Muscle of leg (tissue), 3 donors: ENCODE measurements at regions not wholly inside any gene's neighbourhood (a gene's known extent, or its start where the extent isn't known, plus 50 kb on each side); places are given as distances from the start of the nearest gene placed in this dataset.
"Not testable (repeated sequence)": the region's sequence is repeated elsewhere in the genome, so short reads cannot be mapped to it uniquely, and the experiment has no call there.

Source experiments
- DNase-seq: peaks from one replicate; pipeline ENCODE4 v3.0.0; 2013
- H3K27ac ChIP-seq: one replicate; pipeline ENCODE4 v1.5.1; 2013; ENCODE audit warnings: mild to moderate bottlenecking, low read length, control low read depth
- H3K27me3 ChIP-seq: one replicate; pipeline ENCODE4 v1.6.1; 2013; ENCODE audit warnings: low read length; ENCODE audit not compliant: control insufficient read depth, insufficient read depth
- H3K36me3 ChIP-seq: one replicate; pipeline ENCODE4 v1.6.1; 2013; ENCODE audit warnings: low read length; ENCODE audit not compliant: control insufficient read depth, insufficient read depth
- H3K4me1 ChIP-seq: one replicate; pipeline ENCODE4 v1.6.1; 2013; ENCODE audit warnings: low read length; ENCODE audit not compliant: control insufficient read depth, insufficient read depth
- H3K4me3 ChIP-seq: one replicate; pipeline ENCODE4 v1.5.1; 2013; ENCODE audit warnings: low read length, control low read depth
- H3K9me3 ChIP-seq: replicated peaks from 2 replicates; pipeline ENCODE4 v1.6.1; 2013; ENCODE audit warnings: low read depth, low read length; ENCODE audit not compliant: control insufficient read depth
- WGBS: methylation state at CpG from one replicate; pipeline ENCODE4 v1.1.5; 2013; ENCODE audit warnings: missing lambda C conversion rate; ENCODE audit not compliant: insufficient coverage; 5-methylcytosine and 5-hydroxymethylcytosine counted together

DNA sequence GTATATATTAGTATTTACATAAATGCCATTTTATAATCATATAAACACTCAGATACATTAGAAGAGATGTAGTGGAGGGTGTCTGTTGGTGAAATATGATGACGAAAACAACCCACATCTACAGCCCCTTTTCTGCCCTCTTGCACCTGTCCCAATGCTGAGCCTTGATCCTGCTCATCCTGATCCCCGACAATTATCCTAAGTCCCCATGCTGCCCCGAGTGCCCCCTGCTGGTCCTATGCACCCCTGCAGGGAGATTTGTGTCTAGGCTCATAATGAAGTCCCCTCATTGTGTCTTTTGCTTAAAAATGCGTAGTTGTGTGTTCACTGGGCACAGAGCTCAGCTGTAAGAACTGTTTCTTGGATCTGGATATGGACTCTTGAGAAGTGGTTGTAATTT, 554.5 kb downstream of the TMEM121 start:
- Histone ChIP-seq H3K27ac (no peak overlapping the region), H3K4me3 (no peak overlapping the region), H3K27me3 (no peaks in the 10 kb centered on the region), H3K9me3 (no peaks in the 10 kb centered on the region), H3K36me3 (no peaks in the 10 kb centered on the region), H3K4me1 (no peaks in the 10 kb centered on the region)
- WGBS: no CpG with 5 or more reads among the region's 4 CpGs
- DNase-seq: no peak

GRCh38 chr14:106081721-106082120, 555.3 kb downstream of the TMEM121 start:
- not testable (repeated sequence) for H3K4me3 ChIP-seq, H3K36me3 ChIP-seq, H3K27ac ChIP-seq, H3K27me3 ChIP-seq, H3K4me1 ChIP-seq, DNase-seq, H3K9me3 ChIP-seq
- WGBS: 0% methylated on average over 1 of the region's 6 CpGs

DNA sequence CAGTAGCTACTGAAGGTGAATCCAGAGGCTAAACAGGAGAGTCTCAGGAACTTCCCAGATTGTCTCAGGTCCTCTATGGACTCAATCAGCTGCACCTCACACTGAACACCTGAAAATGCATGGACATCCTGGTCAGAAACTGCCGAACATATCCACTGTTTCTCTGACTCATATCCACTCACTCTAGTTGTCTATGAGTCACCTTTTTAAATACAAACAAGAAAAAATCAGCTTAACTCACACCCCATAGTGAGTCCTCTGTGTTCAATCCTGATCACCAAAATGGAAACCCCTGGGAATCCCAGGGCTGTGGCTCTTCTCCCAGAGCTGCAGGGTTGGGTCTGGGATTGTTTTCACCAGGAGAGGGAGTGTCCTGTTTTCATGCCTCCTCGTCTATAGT, 556.7 kb downstream of the TMEM121 start:
- Histone ChIP-seq H3K9me3 (no peaks in the 10 kb centered on the region), H3K4me1 (no peaks in the 10 kb centered on the region), H3K27ac (no peak overlapping the region), H3K4me3 (no peak overlapping the region), H3K27me3 (no peaks in the 10 kb centered on the region), H3K36me3 (no peaks in the 10 kb centered on the region)
- DNase-seq: no peak
- no CpG with 5 or more reads among the region's 2 CpGs for WGBS

GRCh38 chr14:106087837-106088236, 561.5 kb downstream of the TMEM121 start:
- H3K4me1 ChIP-seq: no peaks in the 10 kb centered on the region
- H3K27me3 ChIP-seq: no peaks in the 10 kb centered on the region
- DNase-seq: no peak
- no peaks in the 10 kb centered on the region for H3K36me3 ChIP-seq
- no peak overlapping the region for H3K4me3 ChIP-seq
- H3K27ac ChIP-seq: no peak overlapping the region
- H3K9me3 ChIP-seq: no peaks in the 10 kb centered on the region
- WGBS: no CpG with 5 or more reads among the region's 8 CpGs

- not testable (repeated sequence) for DNase-seq, H3K4me1 ChIP-seq, H3K27me3 ChIP-seq, H3K9me3 ChIP-seq, H3K27ac ChIP-seq, H3K4me3 ChIP-seq, H3K36me3 ChIP-seq
- WGBS: no CpG with 5 or more reads among the region's 3 CpGs
Measured at GRCh38 chr14:106088860-106089259, 562.5 kb downstream of the TMEM121 start.

- DNase-seq: no peak
Measured at GRCh38 chr14:106094654-106095189, 568.3 kb downstream of the TMEM121 start.

GRCh38 chr14:106107703-106108102, 581.3 kb downstream of the TMEM121 start:
- no CpG with 5 or more reads among the region's 7 CpGs for WGBS

More at GRCh38 chr14:106094654-106095189, 568.3 kb downstream of the TMEM121 start:
- H3K36me3 ChIP-seq: no peaks in the 10 kb centered on the region
- no peaks in the 10 kb centered on the region for H3K9me3 ChIP-seq
- H3K4me1 ChIP-seq: no peaks in the 10 kb centered on the region
- no peak overlapping the region for H3K27ac ChIP-seq
- no peaks in the 10 kb centered on the region for H3K27me3 ChIP-seq
- WGBS: no CpG with 5 or more reads among the region's 11 CpGs
- H3K4me3 ChIP-seq: no peak overlapping the region

DNA sequence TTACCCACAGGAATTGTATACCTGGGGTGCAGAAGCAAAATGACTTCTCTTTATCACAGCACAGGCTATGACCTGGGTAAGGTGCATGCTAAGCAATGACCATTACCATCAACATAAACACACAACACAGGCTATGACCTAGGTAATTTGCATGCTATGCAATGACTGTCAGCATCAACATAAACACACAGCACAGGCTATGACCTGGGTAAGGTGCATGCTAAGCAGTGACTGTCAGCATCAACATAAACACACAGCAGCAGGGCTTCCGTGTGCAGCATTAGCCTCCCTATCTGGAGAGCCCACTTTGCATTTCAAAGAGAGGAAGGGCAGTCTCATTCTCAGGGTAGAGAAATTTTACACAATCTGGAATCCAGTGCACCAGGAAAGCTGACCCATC, 583.0 kb downstream of the TMEM121 start:
- no peak overlapping the region for H3K4me3 ChIP-seq
- DNase-seq: no peak
- peaks cover 4% of the 10 kb centered on the region for H3K9me3 ChIP-seq
- no CpG with 5 or more reads among the region's 1 CpG for WGBS
- no peaks in the 10 kb centered on the region for H3K36me3 ChIP-seq
- H3K4me1 ChIP-seq: no peaks in the 10 kb centered on the region
- H3K27me3 ChIP-seq: no peaks in the 10 kb centered on the region
- no peak overlapping the region for H3K27ac ChIP-seq

More at GRCh38 chr14:106107703-106108102, 581.3 kb downstream of the TMEM121 start:
- peaks cover 4% of the 10 kb centered on the region for H3K9me3 ChIP-seq
- no peak overlapping the region for H3K27ac ChIP-seq
- H3K27me3 ChIP-seq: no peaks in the 10 kb centered on the region
- H3K36me3 ChIP-seq: no peaks in the 10 kb centered on the region
- H3K4me1 ChIP-seq: no peaks in the 10 kb centered on the region
- no peak for DNase-seq
- H3K4me3 ChIP-seq: no peak overlapping the region

- Histone ChIP-seq H3K27ac (no peak overlapping the region), H3K9me3 (peaks cover 10% of the 10 kb centered on the region), H3K27me3 (no peaks in the 10 kb centered on the region), H3K4me3 (no peak overlapping the region), H3K36me3 (no peaks in the 10 kb centered on the region), H3K4me1 (no peaks in the 10 kb centered on the region)
- no peak for DNase-seq
- 75% methylated on average over 2 of the region's 4 CpGs for WGBS
Measured at GRCh38 chr14:106115401-106115800, 589.0 kb downstream of the TMEM121 start.

- H3K9me3 ChIP-seq, H3K4me1 ChIP-seq, H3K4me3 ChIP-seq, H3K36me3 ChIP-seq, H3K27me3 ChIP-seq, DNase-seq, H3K27ac ChIP-seq: not testable (repeated sequence)
- no CpG with 5 or more reads among the region's 10 CpGs for WGBS
Measured at GRCh38 chr14:106116339-106116930, 590.1 kb downstream of the TMEM121 start.

- peaks cover 10% of the 10 kb centered on the region for H3K9me3 ChIP-seq
- DNase-seq: no peak
- H3K36me3 ChIP-seq: no peaks in the 10 kb centered on the region
- WGBS: 50% methylated on average over 6 of the region's 6 CpGs
- no peaks in the 10 kb centered on the region for H3K27me3 ChIP-seq
- H3K4me1 ChIP-seq: no peaks in the 10 kb centered on the region
- no peak overlapping the region for H3K4me3 ChIP-seq
- no peak overlapping the region for H3K27ac ChIP-seq
Measured at GRCh38 chr14:106120101-106120500, 593.7 kb downstream of the TMEM121 start.
